ENCODE measurements at regions not wholly inside any gene's neighbourhood (a gene's known extent, or its start where the extent isn't known, plus 50 kb on each side); places are given as distances from the start of the nearest gene placed in this dataset.

DNA sequence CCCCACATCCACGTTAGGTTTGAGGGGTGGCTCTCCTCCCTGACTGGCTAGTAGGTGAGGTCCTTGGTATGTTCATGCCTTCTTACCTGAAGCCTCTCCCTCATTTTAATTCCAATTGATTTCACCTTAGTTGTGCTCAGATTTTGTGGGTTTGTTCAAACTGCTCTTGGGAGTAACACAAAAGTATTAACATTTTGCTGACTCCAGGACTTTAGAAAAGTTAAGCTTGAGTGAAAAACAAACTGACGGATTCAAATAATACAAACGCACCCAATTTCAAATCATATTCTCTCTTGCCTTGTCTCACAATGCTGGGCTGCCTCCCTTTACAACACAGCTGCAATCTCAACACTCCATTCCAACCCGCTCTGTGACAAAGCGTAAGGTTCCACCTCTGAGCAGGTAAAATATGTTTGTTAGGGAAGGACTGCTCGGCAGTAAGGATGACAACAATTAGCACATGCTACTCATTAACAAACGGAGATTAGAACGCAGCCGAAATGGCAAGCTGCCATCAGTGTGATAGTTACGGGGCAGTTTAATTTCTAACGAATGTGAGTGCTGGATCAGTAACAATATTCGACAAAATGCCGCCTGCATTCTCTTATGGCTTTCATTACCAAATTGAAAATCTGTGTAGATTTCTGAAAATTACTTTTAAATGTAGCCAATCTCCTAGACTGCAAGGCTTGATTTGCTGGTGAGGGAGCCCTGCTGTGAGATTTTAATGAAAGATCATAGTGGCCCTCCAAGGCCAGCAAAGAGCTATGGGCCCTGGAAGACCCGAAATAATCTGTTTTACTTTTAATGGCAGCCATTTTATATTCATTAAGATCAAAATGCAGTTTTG is 730.6 kb upstream of the FANCL start:
- no peak for DNase-seq

DNA sequence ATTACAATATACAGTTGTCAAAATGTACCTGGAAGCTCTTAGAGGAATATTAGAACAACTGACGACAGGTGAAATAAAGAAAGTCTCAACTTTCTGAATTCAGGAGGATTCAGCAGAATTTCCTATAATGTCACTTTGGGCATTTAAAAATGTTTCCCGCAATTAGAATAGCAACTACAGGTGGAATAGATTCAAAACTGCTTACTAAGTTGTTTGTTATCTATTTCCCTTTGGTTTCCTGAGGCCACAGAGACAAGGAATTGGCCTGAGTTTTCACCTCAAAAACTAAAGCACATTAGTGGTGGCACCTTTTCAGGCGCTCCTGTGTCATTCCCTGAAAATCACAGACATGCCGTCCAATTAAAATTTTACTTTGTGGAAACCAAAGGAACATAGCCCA is 729.2 kb upstream of the FANCL start:
- no peak for DNase-seq

DNA sequence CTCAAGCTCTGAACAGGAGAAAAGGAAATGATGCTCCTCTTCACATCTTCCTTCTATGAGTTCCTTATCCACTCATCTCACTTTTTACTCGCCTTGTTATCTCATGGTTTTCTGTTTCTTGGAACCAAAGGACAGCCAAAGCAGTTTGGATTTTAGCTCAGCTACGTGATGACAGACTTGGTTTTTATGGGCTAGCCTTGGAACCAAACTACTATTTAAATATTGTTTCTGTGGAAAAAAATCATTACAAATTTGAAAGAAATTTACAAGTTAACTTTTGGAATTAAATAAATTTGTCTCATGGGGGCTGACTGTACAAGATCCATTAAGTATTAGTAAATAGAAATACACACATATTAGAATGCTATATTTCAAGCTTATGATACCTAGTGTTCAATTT is 727.8 kb upstream of the FANCL start:
- DNase-seq, result no peak

DNA sequence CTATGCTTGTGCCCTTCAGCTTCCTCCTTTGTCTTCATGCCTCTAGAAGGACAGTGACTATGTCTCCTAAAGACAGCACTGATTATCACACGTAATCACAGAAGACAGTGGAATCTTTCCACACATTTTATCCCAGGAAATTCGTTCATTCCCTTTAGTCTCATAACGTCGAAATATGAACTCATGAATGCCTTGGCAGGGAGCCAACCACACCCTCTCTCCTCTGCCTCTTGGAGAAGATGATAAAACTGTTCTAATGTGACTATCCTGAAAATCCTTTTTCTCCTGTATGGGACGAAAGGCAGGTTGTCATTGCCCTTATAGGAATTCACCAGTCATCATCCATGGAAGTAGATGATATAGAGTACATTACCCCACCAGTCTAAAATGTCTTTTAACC is 726.6 kb upstream of the FANCL start:
- DNase-seq, result no peak

DNA sequence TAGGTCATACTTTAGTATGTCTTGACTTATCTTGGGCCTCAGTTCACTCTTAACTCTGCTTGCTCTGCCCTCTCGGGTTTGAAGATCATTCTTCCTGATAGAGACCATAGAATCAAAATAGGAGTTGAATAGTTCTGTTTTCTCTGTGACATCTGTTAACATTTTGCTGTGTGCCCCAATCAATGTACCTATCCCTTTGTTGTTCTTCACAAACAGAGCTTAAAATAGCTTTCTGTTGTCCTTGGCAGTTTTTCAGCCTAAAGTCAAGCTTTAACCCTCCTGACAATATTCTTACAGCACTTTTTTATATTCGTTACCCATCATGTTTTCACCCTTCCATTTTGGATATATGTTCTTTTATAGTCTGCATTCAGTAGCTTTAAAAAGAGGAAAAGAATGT is 724.5 kb upstream of the FANCL start:
- no peak for DNase-seq

DNA sequence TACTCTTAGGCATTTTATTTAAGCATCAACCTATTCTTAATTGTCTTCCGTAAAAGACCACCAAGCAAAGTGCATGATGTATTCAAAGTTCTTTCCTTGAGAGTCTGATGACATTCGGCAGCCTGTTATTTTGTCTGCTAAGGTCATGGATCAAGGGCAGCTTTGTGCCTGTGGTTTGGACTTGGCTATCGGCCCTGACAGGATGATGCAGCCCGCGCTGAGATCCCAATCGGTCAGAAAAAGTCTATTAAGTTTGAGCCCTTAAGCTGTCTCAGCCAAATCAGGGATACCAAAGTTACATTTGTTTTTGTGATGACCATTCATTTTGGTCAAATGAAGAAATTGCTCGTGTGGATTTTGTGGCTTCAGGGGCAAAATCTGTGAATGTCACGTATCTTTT is 718.9 kb upstream of the FANCL start:
- DNase-seq, result no peak

DNA sequence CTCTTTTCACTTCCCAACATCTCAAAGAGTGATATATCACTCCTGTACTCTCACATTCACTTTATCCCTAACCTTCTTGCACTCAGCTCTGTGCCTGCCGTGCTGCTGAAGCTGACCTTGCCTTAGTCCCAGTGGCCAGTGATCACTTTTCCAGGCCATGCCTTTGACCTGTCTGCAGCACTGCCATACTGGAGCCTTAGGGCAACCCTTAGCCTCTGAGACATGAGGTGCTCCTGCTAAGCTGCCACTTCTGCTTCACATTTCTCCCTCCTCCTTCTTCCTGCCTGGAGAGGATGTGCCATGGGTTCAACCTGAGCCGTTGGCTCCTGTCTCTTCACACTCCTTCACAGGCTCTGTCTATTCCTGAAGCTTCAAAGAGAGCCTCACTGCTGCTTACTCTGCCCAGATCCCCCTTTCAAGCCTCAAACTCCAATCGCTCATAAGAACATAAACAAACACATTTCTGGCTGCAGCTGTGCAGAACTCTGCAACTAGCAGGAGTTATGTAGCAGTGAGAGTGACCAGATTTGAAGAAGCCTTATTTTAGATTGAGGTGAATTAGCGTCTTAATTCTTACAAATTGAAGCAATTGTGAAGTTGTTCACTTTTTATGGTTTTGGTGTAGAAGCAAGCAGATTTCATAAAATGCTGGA is 716.2 kb upstream of the FANCL start:
- DNase-seq, result no peak

DNA sequence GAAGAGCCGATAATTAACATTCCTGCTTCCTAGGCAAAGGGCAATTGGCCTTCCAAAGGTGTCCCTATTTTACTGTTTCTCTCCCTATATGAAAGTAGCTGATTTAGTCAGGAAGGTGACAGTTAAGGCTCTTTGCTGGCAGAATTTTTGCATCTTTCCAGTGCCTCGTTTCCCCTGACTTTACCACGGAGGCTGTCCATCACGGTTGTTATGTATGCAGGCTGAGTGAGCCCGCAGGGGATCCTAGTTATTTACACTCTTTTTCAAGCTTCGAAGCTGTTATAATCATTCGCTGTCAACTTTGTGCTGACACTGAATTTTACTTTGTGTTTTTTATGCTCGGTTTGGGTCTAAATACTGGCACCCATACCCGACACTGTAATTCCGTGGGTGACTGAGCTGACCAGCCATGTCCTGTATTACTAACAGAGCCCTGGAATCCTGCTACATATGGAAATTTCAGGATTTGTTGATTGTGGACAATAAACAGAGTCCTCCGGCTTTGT is 713.8 kb upstream of the FANCL start:
- no peak for DNase-seq

DNA sequence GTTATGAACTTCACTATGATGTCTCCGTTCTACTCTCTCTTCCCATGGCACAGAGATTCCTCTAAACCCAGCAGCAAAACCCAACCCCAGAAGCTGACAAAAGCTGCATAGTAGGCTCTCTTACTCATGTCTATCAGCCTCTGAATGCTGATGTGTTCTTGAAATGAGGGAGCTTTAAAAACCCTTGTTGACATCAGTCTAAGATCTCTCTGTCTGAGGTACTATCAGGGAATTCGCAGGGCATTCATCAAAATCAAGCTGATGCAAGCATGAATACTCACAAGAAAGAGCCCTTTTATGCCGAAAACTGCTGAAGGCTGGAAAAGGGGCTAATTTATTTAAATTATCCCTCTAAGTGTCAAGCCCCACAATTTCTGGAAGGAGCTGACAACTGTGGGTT is 710.6 kb upstream of the FANCL start:
- DNase-seq, result no peak

DNA sequence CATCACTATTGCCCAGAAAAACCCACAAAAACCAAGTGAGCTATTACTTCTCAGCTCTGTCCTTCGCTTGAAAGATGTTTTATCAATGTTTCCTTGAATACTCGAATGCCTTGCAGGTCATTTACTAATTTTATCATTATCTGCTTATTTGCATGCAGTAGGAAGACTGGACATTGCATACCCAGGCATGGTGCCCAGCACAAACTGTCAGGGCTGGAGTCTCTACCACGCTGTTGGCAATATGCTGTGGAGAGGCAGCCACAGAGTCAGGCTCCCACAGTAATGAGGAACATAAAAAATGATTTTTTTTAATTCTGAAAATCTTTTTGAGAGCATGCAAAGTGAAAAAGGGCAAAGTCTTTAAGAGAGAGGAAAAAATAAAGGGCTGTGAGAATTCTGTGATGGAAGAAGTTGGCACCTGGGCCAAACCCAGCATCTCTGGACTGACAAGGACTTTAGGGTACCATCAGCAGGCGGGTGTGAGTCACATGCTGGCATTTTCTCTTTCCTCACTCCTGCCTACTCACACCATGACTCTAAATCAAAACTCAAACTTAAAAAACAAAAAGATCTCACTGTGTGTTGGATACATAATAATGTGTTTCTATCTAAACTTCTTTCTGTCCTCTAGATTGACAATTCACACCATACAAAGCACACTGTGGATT is 709.8 kb upstream of the FANCL start:
- no peak for DNase-seq

DNA sequence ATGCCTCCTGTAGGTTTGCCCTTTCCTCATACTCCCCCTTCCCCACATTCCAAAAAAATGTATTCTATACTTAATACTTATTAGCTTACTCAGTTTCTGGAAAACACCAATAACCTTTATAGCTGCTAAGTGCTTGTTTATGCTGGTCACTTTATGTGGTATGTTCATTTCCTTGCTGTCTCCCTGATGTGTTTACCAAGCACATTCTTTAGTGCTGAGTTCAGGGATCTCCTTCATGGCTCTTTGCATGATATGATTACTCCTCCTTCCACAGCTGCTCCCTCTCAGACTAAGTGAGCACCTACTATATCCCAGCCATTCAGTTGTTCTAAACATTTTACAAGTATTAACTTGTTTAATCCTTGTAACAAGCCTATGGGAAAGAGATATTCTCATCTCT is 698.3 kb upstream of the FANCL start:
- no peak for DNase-seq

DNA sequence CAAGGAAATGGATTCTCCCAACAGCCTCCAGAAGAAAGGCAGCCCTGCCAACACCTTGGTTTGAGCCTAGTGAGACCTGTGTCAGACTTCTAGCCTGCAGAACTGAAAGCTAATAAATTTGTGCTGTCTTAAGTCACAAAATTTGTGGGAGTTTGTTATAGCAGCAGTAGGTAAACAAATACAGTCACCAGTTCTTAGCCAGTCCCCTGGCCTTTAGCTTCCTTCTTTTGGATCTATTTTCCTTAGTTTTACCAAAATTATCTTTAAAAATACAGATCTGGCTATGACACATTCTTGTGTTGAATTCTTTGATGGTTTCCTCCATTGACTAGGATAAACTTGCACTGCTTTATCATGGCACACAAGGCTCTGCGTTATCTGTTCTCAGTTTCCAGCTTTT is 697.9 kb upstream of the FANCL start:
- no peak for DNase-seq

DNA sequence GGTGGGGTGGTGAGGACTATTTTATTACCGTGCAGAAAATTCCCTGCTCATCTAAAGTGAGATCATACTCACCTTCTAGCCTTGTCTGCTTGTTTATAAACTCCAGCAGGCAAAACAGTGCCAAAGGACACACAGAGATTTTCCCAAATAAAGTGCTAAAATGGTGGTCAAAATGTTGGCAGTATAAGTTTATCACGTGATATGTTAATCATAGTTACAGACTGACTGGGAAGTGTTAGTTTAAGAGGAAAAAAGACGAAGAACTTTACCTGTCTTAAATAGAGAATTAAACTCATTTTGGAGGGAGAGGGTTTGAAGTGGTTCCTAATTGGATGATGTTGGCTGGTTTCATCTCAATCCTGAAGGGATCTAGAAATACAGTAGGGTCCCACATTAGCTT is 691.7 kb upstream of the FANCL start:
- DNase-seq, result no peak

DNA sequence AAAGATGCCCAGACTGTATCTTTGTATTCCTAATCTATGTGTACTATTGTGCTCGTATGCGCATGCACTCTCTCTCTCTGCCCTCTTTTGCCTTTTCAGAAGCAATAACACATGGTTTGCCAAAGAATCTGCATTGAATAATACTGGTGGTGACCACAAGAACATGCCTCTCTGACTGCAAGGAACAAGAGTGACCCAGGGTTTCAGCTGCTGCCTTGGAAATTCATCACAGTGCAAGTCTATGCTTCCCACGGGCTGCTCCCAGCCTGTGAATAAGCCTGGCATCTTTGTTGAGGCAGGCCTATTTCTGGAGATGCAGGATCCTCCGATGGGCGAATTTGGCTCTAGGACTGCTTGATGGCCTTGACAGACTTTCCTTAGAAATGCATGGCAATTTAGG is 689.4 kb upstream of the FANCL start:
- no peak for DNase-seq

DNA sequence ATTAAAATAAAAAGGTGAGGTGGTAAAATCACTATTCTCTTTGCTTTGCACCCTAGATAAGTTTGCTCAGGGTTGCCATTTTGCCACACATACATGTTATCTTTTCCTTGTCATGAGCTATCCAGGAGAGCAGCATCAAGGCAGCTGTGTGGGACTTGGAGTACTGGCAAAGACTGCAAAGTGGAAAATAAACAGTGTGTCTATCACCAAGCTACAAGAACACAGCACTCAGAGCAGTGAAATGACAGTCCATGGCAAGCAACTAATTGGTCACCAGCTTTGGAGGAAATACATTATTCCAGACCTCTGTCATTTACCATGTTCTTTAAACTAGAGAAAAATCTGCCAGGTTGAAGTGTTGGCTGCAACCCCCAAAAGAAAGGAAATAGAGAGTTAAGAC is 687.8 kb upstream of the FANCL start:
- DNase-seq, result no peak

DNA sequence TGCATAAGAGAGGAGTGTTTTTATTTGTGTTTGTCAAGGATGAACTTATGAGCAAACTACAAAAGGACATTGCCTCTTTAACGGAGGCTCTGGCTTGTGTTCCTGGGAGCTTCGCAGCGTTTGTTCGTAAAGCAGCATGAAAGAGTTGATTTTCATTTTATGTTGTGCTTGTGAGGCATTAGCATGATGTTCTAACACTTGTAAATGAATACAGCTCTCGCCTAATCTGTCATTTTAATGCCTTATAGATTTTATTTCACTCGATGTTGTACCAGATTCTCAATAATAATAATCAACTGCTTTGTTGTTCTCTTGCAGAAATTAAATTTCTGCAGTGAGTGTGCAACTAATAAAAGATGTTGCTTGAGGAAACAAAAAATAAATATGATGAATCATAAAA is 687.3 kb upstream of the FANCL start:
- no peak for DNase-seq

DNA sequence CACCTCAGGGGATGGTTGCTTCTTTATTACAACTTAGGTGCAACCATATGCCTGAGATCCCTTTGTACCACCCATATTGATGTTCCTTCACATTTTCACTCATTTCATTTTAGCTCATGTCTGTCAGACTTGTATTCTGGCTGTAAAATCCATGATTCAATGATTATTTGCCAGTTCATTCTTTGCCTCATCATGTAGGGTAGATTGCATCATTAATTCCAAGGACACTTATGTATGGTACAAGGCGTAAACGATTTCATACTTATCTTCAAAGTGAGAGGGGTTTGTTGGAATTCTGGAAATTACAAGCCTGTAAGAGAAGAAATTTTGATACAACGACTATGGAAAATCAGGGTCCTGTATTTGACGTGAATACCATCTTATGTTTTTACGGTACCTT is 685.0 kb upstream of the FANCL start:
- no peak for DNase-seq

DNA sequence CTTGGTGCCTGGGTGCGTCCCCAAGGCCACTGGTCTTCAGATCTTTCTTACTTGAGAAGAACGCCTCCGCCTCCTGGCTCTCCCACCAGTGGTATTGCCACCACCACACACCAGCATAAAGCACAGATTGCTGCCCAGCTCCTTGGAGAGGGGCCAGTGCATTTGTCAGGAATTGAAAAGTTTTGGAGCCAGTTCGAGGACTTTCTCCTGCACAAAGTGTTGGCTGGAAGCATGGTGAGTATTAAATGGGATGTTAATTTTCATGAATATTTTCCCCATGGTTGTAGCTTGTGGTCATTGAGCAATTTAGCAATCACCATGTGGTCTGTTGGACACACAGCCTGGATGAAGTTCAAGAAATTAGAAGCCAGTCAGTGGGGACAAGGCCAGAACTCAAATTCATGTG is 684.6 kb upstream of the FANCL start:
- DNase-seq, result no peak

DNA sequence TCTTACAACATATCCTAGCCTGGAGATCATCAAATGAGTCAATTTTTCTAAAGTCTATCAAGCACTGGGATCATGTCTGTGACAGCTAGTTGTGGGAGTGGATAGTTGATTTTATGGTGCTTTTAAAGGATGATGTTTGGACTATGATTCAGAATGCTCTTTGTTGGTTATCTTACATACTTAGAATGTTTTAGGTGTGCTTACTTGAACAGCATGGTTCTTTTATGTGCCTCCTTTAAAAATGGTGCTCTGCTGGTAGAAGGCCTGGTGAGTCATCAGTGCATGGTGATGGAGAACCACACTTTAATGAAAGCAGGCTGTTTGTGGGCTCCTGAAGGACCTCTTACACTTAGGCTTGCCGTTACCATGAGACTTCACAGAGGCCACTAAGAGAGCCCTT is 682.7 kb upstream of the FANCL start:
- no peak for DNase-seq

DNA sequence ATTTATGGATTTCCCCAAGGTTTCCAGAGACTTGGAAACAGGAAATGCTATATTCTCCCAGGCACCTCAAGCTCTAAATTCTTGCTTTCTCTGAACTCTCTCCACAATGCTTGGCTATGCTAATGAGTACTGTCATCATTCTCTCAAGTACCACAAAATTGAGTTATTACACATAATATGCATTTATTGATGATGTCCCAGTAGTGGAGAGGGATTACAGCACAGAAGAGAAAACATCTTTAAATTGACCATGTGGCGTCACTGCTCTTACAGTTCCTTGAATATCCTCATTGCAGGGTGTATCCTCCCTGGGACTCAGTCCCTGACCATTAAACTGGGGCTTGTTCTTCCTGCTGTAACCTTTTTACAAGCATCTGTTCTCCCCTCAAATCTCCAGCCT is 681.1 kb upstream of the FANCL start:
- no peak for DNase-seq

DNA sequence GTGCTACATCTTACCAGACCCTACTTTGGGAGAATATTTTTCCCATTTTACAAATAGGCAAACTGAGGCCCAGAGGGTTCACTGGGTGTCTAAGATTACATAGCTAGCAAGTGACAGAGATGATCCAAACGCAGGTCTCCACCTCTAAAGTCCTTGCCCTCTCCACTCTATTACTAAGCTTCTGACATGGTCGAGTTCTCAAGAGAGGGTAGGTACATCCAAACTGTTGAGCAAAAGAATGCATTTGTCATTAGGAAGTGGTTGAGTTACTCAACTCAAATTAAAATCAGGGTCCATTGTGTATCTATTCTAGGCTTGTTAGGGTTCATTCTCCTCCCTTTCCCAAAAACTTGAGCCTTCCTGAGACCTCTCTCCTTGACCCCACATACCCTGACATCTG is 680.6 kb upstream of the FANCL start:
- DNase-seq, result no peak

DNA sequence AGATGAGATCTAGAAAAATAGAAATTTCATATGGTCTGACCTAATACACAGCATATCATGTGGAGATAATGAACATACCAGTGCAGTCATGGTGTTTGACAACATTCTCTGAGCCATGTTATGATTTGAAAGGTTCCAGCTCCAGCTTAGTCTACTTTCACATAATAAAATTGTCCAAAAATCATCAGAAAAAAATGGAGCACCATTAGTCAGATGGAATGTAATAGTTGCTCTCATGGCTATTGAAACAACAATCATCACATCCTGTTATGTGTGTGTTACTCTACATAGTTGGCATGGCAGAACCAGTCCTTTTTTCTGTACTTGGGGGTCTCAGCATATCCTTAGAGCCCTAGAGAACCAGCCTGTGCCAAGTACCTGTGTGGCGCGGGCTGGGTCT is 678.9 kb upstream of the FANCL start:
- DNase-seq, result no peak

DNA sequence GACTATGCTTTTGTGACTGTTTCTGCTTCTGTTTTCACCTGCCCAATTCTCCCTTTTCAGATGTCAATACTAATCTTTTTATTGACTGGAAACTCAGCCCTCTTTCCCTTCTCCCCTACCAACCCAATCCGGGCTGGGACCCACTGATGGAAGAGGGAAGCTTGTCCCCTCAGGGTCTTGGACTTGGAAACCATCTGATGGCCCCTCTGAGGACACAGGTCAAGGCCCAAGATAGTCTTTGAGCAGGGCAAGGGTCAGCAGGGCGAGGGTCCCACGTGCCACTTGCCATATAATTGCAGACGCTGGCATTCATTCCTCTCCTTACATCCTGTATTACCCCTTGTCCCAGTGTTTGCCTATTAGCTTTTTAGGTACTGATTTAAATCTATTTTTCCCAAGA is 678.2 kb upstream of the FANCL start:
- DNase-seq, result no peak

DNA sequence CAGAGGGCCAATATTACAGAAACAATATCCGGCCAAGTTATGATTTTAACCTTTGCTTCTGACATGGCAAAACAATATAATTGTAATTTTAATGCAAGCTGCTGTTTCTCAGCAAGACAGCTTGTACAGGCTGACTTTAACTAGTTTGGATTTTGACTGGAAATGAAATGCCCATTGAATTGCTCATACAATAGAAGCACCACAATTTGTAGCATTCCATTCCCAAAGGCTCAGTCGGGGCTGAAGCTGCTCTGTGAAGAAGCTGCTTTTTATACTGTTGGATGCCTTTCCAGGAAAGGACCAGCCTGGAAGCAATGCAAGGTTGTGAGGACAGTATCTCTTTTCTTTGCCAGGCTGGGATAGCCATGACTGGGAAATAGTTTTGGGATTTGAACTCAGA is 677.0 kb upstream of the FANCL start:
- no peak for DNase-seq
